ENCODE measurements at regions not wholly inside any gene's neighbourhood (a gene's known extent, or its start where the extent isn't known, plus 50 kb on each side); places are given as distances from the start of the nearest gene placed in this dataset.

GRCh38 chr12:64991121-64991611, 129.9 kb downstream of the WIF1 start:
- TF ChIP-seq POLR2A (IDR thresholded peaks at IDR 0.05; ENCODE audit: low read depth) (no peak), CTCF (IDR thresholded peaks at IDR 0.05) (no peak)
